Right renal pelvis (tissue), 4 donors: ENCODE measurements at regions not wholly inside any gene's neighbourhood (a gene's known extent, or its start where the extent isn't known, plus 50 kb on each side); places are given as distances from the start of the nearest gene placed in this dataset.

Experiments used
- DNase-seq, 4 donors: peaks; one replicate each; pipeline ENCODE4 v3.0.0-alpha.2; 2013; ENCODE audit warnings: low read depth in 4 of 4, low spot score in 3 of 4, missing footprints in 1 of 4

GRCh38 chr22:49613108-49613507, 214.6 kb downstream of the BRD1 start:
- no peak for DNase-seq

- no peak for DNase-seq
These were observed 218.3 kb downstream of the BRD1 start for GRCh38 chr22:49609207-49609876.

DNA sequence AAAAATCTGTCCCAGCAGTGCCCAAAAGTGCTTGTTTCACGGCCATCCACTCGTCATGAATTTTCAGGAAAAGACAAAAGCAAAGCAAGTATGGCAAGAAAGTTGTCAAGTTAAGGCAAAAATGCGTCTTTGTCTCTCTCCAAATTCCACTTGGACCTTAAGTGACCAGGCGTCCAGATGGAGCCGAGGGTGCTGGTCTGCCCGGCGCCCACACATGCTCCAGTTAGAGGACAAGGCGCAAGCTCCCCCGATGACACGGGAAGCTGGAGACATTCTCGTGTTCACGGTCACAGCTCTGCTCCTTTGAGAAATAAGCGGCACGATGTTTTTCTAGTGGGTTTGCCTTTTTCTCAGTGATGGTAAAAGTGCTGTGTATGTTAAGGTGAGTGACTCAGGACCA, 219.0 kb downstream of the BRD1 start:
- DNase-seq, result no peak

DNA sequence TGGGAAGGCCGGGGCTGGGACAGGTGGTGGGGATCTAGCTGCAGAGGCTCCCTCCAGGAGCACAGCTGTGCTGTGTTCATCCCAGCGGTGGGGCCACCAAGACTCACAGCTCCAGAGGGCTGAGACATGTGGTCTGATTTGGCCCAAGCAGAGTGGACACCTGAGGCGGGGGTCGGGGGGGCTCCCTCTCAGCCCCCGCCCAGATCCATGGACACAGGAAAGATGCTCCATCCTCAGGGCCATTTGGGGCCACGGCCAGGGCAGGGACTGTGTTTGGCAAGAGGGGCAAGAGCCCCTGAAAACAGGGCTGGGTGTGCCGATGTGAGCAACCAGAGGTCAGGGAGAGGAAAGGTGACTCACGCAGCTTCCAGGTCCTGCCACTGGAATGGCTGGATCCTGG, 219.4 kb downstream of the BRD1 start:
- no peak for DNase-seq

GRCh38 chr22:49607821-49608220, 219.9 kb downstream of the BRD1 start:
- no peak for DNase-seq

- no peak for DNase-seq
These were observed 220.9 kb downstream of the BRD1 start for GRCh38 chr22:49606562-49607290.

DNA sequence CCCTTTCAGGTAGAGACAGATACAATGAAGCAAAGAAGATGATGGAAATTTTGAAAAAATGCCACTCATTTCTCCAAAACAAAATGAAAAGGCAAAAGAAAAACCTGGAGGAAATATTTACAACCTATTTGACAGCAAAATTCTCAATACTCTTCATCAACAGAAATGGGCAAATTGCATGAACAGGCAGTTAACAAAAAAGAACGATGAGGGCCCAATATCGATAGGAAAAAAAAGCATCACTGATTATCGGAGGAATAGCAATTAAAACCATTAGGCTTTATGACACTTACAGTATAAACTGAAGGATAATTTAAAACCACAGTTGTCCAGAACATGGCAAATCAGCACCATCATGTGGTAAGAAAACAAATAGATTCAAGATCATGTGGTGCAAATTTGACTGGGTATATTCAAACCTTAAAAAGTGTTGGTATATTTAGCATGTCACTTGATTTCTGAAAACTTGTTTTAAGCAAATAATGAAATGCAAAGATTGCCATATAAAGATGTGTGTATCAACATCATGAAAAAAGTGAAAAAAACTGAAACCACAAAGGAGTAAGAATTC, 222.9 kb downstream of the BRD1 start:
- no peak for DNase-seq

DNA sequence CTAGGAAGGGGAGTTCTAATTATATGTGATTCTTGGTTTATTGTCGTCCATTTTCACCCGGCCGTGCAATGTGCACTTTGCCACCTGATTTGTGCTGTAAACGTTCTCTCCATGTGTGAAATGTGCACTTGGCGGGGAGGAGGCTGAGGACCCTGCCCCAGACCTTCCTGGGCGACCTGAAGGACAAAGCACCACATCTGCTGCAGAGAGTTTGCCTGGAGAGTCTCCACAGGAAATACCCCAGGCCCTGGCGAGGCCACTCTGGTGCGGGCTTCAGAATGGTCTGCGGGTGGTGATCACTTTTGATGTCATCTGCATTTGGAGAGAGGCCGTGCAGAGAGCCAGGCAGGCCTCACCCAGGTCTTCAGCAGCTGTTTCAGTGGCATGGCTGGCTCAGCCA, 224.7 kb downstream of the BRD1 start:
- DNase-seq, result no peak

DNA sequence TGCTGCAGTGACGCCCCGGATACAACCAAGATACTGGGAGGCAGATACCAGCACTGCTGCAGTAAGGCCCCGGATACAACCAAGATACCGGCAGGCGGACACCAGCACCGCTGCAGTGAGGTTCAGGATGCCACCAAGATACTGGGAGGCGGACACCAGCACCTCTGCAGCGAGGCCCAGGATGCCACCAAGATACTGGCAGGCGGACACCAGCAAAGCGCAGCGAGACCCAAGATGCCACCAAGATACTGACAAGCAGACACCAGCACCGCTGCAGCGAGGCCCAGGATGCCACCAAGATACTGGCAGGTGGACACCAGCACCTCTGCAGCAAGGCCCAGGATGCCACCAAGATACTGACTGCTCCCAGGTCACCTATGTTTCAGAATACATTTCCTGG, 225.2 kb downstream of the BRD1 start:
- no peak for DNase-seq

GRCh38 chr22:49601614-49602321, 225.9 kb downstream of the BRD1 start:
- DNase-seq, result no peak

DNA sequence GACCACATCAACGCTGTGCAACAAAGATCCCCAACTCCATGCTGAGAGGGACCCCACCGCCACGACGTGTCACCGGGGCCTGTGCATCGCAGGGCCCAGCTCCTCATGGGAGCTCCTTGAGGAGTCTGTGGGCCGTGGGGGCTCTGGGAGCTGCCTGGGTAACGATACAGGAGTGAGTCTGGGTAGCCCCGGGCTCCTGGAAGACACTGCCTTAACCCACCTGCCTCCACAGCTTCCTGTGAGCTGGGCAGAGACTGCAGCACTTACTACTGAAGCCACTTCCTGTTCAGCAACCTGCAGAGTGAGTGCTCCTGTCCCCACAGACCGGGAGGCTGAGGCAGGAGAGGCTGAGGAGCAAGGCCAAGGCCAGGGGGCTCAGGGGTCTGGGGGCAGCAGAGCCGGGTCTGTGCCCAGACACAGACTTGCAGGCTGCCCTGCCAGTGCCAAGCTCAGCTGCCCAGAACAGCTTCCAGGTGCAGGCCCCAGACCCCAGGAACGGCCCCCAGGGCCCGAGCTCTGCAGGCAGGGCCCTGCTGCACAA, 226.7 kb downstream of the BRD1 start:
- DNase-seq, result no peak

GRCh38 chr22:49600468-49600867, 227.2 kb downstream of the BRD1 start:
- DNase-seq, result no peak

DNA sequence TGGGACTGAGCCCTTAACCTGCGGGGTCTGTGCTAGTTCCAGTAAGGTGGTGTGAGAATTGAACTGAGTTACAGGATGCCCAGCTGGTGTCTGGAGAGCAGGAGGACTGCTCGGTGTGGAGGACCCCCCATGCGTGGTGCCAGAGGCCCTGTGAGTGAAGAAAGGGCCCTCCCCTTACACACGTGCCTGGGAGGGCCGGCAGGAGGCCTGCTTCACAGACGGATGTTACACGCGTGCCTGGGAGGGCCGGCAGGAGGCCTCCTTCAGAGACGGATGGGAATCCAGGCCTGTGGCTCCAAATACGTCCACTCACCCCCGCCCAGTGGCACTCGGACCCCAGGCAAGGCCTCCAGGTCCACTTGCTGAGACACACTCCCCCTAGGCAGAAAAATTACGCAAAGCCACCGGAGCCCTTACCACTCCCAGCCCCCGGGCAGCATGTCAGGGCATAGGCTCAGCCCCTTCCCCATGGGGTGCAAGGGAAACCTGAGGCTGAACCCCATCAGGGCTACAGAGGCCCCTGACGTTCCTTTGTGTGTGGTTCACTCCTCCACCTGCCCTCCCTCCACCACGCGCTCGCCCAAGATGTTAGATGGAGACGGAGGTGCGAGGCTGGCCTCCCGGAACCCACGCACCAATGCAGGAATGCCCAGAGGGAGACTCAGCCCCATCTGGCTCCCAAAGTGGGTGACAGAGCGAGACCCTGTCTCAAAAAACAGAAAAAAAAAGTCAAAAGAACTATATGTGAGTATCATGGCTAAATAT, 227.8 kb downstream of the BRD1 start:
- no peak for DNase-seq

GRCh38 chr22:49599039-49599438, 228.6 kb downstream of the BRD1 start:
- DNase-seq, result no peak

- DNase-seq, result no peak
These were observed 229.3 kb downstream of the BRD1 start for GRCh38 chr22:49598338-49598737.

DNA sequence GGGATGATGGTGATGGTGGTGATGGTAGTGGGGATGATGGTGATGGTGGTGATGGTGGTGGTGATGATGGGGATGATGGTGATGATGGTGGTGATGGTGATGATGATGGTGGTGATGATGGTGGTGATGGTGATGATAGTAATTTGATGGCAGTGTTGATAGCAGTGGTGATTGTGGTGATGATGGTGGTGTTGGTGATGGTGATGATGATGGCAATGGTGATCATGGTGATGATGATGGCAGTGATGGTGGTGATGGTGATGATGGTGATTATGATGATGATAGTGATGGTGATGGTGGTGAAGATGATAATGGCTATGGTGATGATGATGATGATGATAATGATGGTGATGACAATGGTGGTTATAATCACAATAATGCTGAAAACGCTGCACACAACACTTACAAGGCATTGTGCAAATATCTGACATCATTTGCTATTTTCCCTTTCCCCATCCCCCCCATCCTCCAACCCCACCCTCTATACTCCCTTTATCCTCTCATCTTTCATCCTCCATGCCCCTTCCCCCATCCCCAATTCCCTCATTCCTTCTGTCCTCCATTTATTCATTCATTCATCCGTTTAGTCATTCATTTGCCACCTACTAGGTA, 230.1 kb downstream of the BRD1 start:
- DNase-seq, result no peak

GRCh38 chr22:49595465-49596078, 232.1 kb downstream of the BRD1 start:
- DNase-seq, result no peak

DNA sequence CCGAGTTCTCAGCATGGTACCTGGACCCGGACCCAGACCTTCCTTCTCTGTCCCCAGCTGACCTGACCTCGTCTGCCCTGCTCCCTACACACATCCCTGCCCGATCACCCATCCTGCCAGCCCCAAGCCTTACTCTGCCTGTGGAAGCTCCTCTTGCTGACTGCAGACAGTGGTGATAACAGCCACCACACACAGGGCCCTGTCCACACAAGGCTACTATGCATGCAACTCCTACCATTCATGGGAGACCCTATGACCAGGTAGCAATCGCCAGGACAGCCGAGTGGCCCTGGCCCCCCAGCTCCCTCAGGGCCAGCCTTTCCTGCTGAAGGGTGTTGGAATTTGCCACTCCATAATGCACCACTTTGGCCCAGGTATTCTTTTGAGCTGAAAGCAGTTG, 233.6 kb downstream of the BRD1 start:
- no peak for DNase-seq

- no peak for DNase-seq
These were observed 234.2 kb downstream of the BRD1 start for GRCh38 chr22:49593509-49593908.
